Effector memory CD8-positive, alpha-beta T cell (primary cell): ENCODE measurements at regions not wholly inside any gene's neighbourhood (a gene's known extent, or its start where the extent isn't known, plus 50 kb on each side); places are given as distances from the start of the nearest gene placed in this dataset.

ENCODE experiments used
- ATAC-seq: fragments of 150-1000 bp; cut with Tn5 transposase; replicated peaks from 2 replicates; pipeline ENCODE4 v1.10.0; 2021; ENCODE audit warnings: mild to moderate bottlenecking, moderate library complexity
- DNase-seq, 3 experiments: peaks; one replicate each; pipeline ENCODE4 v3.0.0; 2021
- H3K27ac Mint-ChIP-seq, 2 donors: one replicate each; pipeline ENCODE4 v1.8.0; 2022; ENCODE audit warnings: mild to moderate bottlenecking in 2 of 2, mixed read lengths in 2 of 2, moderate library complexity in 2 of 2
- H3K27me3 Mint-ChIP-seq, 2 donors: one replicate each; pipeline ENCODE4 v1.8.0; 2022; ENCODE audit warnings: mixed read lengths in 2 of 2
- H3K36me3 Mint-ChIP-seq: one replicate; pipeline ENCODE4 v1.8.0; 2022; ENCODE audit warnings: mild to moderate bottlenecking, moderate library complexity, mixed read lengths; ENCODE audit not compliant: insufficient read depth
- H3K4me1 Mint-ChIP-seq, 2 donors: one replicate each; pipeline ENCODE4 v1.8.0; 2022; ENCODE audit warnings: low read depth in 2 of 2, mixed read lengths in 2 of 2
- H3K4me3 Mint-ChIP-seq, 2 donors: one replicate each; pipeline ENCODE4 v1.8.0; 2022; ENCODE audit warnings: mild to moderate bottlenecking in 2 of 2, mixed read lengths in 2 of 2, moderate library complexity in 2 of 2
- H3K9me3 Mint-ChIP-seq, 2 donors: one replicate each; pipeline ENCODE4 v1.8.0; 2022; ENCODE audit warnings: mixed read lengths in 2 of 2

DNA sequence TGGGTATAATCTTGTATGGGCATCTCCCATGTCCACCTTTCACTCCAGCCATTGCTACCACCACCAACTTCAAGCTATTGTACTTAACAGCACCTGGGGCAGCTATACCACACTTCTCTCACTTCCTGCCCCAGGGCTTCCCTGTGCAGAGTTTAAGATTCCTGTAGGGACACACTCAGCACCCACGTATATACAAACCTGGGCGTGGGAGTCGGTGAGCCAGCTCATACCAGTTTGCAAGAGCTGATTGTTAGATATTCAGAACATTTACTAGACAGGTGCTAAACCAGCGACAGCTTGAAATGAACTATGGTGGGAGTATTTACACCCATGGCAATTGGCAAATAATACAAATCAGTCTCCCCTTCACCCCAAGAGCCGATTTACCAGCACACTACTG is 114.8 kb upstream of the CSF3R start:
- Mint-ChIP-seq H3K27ac (no peak overlapping the region), H3K36me3 (no peaks in the 10 kb centered on the region), H3K9me3 (no peaks in the 10 kb centered on the region), H3K4me1 (peaks cover 0 to 2% of the 10 kb centered on the region in 2 donors), H3K4me3 (no peak overlapping the region), H3K27me3 (peaks cover 27 to 61% of the 10 kb centered on the region in 2 donors)
- ATAC-seq, result no peak
- no peak for DNase-seq

DNA sequence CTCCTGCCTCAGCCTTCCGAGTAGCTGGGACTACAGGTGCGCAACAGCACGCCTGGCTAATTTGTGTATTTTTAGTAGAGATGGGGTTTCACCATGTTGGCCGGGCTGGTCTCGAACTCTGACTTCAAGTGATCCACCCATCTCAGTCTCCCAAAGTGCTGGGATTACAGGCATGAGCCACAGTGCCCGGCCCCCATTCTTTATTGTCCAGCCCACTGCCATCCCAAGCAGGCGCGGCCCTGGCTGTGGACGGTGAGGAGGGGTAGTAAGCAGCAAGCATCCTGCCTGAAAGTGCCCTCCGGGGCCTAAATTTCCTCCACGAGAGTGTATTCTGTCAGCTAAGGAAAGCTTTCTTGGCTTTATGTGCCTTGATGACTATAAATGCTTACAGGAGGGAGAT is 113.2 kb upstream of the CSF3R start:
- Mint-ChIP-seq H3K27me3 (peaks cover 23 to 72% of the 10 kb centered on the region in 2 donors), H3K4me1 (peaks cover 4 to 5% of the 10 kb centered on the region in 2 donors), H3K27ac (no peak overlapping the region), H3K36me3 (no peaks in the 10 kb centered on the region), H3K4me3 (no peak overlapping the region), H3K9me3 (no peaks in the 10 kb centered on the region)
- ATAC-seq (no peak), DNase-seq (no peak)

- no peak overlapping the region for H3K27ac Mint-ChIP-seq
- no peaks in the 10 kb centered on the region for H3K9me3 Mint-ChIP-seq
- no peak overlapping the region for H3K4me3 Mint-ChIP-seq
These were observed 112.6 kb upstream of the CSF3R start for GRCh38 chr1:36595349-36595748.

DNA sequence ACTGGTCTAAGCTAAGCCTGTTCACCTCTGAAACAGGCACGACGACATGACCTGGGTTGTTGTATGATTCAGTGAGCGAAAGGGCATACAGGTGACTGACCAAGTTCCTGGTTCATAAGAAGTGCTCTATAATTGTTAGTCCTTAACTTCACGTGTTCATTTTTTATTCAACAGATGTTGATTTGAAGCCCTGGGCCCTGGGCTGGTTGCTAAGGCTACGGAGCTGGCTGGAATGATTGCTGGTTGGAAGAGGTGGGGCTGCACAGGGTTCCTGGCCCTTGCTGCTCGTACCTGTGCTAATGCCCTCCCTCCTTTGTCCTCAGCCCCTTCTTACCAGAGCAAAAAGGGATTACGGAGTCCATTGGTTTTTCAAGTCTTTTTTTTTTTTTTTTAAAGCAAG is 111.3 kb upstream of the CSF3R start:
- Mint-ChIP-seq H3K36me3 (no peaks in the 10 kb centered on the region), H3K27ac (no peak overlapping the region), H3K4me1 (peaks cover 3 to 5% of the 10 kb centered on the region in 2 donors), H3K4me3 (no peak overlapping the region), H3K9me3 (no peaks in the 10 kb centered on the region), H3K27me3 (peaks cover 33 to 91% of the 10 kb centered on the region in 2 donors)
- ATAC-seq (no peak), DNase-seq (no peak)

More at GRCh38 chr1:36595349-36595748, 112.6 kb upstream of the CSF3R start:
- peaks cover 5% of the 10 kb centered on the region in 2 donors for H3K4me1 Mint-ChIP-seq
- no peak for DNase-seq
- no peak for ATAC-seq
- H3K36me3 Mint-ChIP-seq, result no peaks in the 10 kb centered on the region
- H3K27me3 Mint-ChIP-seq, result peaks cover 28 to 78% of the 10 kb centered on the region in 2 donors

DNA sequence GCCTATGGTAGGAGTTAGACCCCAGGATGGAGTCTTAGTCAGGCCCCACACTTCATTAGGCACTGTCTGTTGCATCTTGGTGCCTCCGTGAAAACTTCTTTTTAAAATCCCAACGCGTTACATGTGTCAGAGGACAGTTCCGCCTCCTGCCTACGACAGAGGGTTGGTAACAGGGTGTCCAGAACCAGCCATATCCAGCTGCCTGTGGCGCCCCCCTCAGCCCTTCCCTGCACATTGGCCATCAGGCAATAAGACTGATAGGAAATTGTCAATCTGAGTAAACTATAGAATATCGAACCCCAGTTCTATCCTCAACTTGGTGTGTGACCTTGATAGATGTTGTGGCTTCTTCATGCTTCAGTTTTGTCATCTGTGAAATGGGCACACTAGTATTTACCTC is 108.6 kb upstream of the CSF3R start:
- H3K4me1 Mint-ChIP-seq, result peaks cover 5 to 7% of the 10 kb centered on the region in 2 donors
- H3K36me3 Mint-ChIP-seq, result no peaks in the 10 kb centered on the region
- no peak for DNase-seq
- ATAC-seq, result no peak
- H3K27me3 Mint-ChIP-seq, result peaks cover 44 to 94% of the 10 kb centered on the region in 2 donors
- H3K4me3 Mint-ChIP-seq, result no peak overlapping the region
- H3K9me3 Mint-ChIP-seq, result no peaks in the 10 kb centered on the region
- peak overlapping the region in 1 of 2 donors; percentile 21 for H3K27ac Mint-ChIP-seq

DNA sequence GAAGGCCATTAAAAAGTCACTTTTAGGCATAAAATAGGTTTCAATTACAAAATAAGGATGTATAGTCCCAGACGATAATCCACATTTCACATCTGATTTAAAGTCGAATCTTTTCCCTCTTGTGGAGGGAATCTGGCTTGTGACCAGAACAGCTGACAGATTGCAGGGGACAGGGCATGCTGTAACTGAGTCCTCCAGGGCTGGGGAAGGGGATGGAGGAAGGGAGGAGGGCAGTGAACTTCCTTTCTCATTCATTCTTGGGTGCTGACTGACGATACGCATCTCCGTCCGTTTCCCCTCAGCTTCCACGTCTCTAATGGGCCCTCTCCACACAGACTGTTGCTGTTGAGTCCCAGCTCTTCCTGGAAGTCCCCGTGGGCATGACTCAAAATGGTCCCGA is 108.1 kb upstream of the CSF3R start:
- no peak for DNase-seq
- H3K4me3 Mint-ChIP-seq, result no peak overlapping the region
- H3K4me1 Mint-ChIP-seq, result peaks cover 5 to 7% of the 10 kb centered on the region in 2 donors
- H3K27me3 Mint-ChIP-seq, result peaks cover 49 to 94% of the 10 kb centered on the region in 2 donors
- ATAC-seq, result no peak
- H3K36me3 Mint-ChIP-seq, result no peaks in the 10 kb centered on the region
- H3K27ac Mint-ChIP-seq, result peak overlapping the region in 1 of 2 donors; percentile 21
- H3K9me3 Mint-ChIP-seq, result no peaks in the 10 kb centered on the region

- DNase-seq (no peak), ATAC-seq (no peak)
- Mint-ChIP-seq H3K36me3 (no peaks in the 10 kb centered on the region), H3K4me3 (no peak overlapping the region), H3K27ac (no peak overlapping the region), H3K9me3 (no peaks in the 10 kb centered on the region), H3K4me1 (peaks cover 5 to 7% of the 10 kb centered on the region in 2 donors), H3K27me3 (peaks cover 52 to 94% of the 10 kb centered on the region in 2 donors)
These were observed 107.6 kb upstream of the CSF3R start for GRCh38 chr1:36590264-36590663.

- peaks cover 5 to 7% of the 10 kb centered on the region in 2 donors for H3K4me1 Mint-ChIP-seq
- no peak overlapping the region for H3K4me3 Mint-ChIP-seq
- H3K9me3 Mint-ChIP-seq, result no peaks in the 10 kb centered on the region
- DNase-seq, result no peak
- no peak overlapping the region for H3K27ac Mint-ChIP-seq
- H3K36me3 Mint-ChIP-seq, result no peaks in the 10 kb centered on the region
- no peak for ATAC-seq
- peaks cover 58 to 94% of the 10 kb centered on the region in 2 donors for H3K27me3 Mint-ChIP-seq
These were observed 106.3 kb upstream of the CSF3R start for GRCh38 chr1:36588972-36589371.

DNA sequence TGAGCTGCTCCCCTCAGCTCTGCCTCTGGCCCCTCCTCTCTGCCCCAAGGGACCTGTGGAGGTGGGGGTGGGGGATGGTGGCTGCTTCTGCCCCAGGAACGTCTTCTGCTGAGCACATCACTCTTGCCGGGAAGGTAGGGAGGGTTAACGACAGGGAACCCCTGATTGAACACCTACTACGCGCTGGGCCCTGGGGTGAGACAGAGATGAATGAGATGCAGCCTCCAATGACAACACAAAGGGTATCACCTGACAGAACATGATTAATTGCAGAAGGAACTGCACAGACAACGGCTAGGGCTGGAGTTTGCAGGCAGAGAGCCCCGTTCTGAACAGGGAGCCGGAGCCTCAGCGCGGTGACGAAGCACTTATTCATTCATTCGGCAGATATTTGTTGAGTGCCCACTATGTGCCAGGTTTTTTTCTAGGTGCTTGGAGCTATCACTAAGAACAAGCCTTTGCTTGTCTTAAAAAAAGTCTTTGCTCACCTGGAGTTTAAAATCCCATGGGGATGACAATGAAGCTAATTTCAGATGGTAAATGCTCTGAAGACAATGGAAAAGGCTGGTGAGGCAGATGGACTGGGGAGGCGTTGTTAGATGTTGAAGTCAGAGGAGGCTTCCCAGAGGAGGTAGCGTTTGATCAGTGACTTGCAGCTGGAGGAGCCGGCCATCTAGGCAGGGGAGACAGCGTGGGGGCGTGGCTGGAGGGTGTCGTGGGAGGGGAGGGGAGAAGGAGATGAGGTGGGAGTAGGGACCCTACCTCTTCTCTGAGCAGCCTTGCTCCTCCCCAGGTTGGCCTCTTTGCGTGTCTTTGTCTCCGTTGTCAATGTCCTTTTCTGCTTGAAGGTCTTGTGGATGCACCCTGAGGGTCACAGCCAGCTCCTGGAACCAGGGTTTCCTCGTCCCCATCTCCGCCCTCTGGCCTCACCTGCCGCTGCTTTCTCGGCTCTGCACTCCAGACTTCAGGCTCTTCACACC is 103.1 kb upstream of the CSF3R start:
- H3K4me3 Mint-ChIP-seq, result no peak overlapping the region
- peaks cover 0 to 4% of the 10 kb centered on the region in 2 donors for H3K4me1 Mint-ChIP-seq
- H3K36me3 Mint-ChIP-seq, result no peaks in the 10 kb centered on the region
- peaks cover 52 to 77% of the 10 kb centered on the region in 2 donors for H3K27me3 Mint-ChIP-seq
- H3K9me3 Mint-ChIP-seq, result no peaks in the 10 kb centered on the region
- DNase-seq, result no peak
- ATAC-seq, result no peak
- no peak overlapping the region for H3K27ac Mint-ChIP-seq

DNA sequence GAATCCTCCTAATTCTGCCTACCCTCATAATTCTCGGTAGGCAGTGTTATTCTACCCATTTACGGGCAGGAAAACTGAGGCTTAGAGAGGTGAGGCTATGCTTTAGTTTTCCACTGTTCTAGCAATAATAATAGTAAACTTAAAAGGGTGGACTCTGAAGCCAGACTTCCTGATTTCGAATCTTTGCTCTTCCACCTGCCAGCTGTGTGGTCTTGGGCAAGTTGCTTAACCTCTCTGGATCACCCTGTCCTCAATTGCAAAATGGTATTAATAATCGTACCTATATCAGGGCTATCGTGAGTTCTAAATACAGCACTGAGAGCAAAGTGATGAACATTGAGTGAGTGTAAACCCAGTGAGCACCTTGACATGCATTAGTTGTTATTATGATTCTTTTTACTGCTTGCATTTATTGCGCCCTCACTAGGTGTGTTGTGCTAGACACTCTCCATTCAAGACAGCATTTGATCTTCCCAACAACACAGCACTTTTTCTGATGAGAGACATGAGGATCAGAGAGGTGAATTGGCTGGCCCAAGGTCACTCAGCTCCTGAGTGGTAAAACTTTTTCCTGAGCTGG is 102.3 kb upstream of the CSF3R start:
- H3K27me3 Mint-ChIP-seq, result peaks cover 48 to 68% of the 10 kb centered on the region in 2 donors
- ATAC-seq (no peak), DNase-seq (no peak)
- H3K4me1 Mint-ChIP-seq, result peaks cover 0 to 4% of the 10 kb centered on the region in 2 donors
- no peaks in the 10 kb centered on the region for H3K36me3 Mint-ChIP-seq
- H3K27ac Mint-ChIP-seq, result no peak overlapping the region
- no peaks in the 10 kb centered on the region for H3K9me3 Mint-ChIP-seq
- H3K4me3 Mint-ChIP-seq, result no peak overlapping the region

DNA sequence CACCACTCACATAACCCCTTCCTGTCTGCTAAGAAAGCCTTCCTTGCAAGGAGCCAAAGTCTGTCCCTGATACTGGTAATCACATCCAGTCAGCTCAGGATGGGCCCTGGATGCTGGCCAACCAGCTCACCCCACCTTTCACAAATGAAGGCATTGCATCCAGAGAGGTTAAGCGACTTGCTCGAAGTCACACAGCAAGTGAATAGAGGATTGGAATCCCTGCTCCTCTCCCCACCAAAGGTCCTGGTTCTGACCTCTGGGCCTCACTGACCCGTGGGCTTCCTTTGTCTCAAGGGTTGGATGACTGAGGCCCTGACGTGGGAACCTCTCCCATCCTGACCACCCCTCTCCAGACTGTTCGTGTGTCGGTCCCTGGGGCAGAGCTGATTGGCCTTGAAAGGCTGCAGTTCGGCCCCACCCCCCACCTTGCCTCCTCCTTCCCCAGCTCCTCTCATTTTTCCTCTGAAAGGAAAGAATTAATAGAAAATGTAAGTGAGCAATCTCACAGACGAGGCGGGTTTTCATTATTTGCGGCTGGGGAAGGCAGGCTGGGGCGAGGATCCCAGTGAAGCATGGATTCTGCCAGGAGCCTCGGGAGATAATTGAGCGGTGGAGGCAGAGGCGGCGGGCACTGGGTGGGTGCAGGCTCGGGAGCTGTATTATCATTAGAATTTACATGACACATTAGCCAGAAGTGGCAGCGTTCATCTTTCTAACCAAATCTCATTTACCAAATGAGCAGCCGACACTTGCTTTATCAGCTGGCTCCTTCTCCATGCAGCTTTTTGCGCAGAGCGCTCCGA is 101.5 kb upstream of the CSF3R start:
- Mint-ChIP-seq H3K27ac (peak overlapping the region in 1 of 2 donors; percentile 52), H3K27me3 (peaks cover 48 to 60% of the 10 kb centered on the region in 2 donors), H3K9me3 (no peaks in the 10 kb centered on the region), H3K36me3 (no peaks in the 10 kb centered on the region), H3K4me3 (no peak overlapping the region), H3K4me1 (peaks cover 0 to 4% of the 10 kb centered on the region in 2 donors)
- DNase-seq, result no peak
- ATAC-seq, result no peak

DNA sequence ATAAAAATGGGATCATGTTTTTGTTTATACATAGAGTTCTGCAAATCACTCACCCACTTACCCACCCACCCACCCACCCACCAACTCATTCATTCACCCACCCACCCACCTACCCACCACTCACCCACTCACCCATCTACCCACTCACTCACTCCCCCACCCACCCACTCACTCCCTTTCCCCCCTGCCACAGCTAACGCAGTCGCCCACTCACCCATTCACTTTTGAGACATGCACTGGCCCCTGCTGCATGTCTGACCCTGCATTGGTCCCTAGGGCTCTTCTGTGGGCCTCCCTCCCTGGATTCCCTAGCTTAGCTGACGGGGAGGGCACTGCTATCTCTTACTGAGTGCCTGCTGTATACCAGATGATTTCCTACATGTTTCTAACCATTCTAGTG is 100.4 kb upstream of the CSF3R start:
- peaks cover 0 to 3% of the 10 kb centered on the region in 2 donors for H3K4me1 Mint-ChIP-seq
- ATAC-seq (no peak), DNase-seq (no peak)
- no peak overlapping the region for H3K4me3 Mint-ChIP-seq
- H3K9me3 Mint-ChIP-seq, result no peaks in the 10 kb centered on the region
- peaks cover 44 to 49% of the 10 kb centered on the region in 2 donors for H3K27me3 Mint-ChIP-seq
- H3K36me3 Mint-ChIP-seq, result no peaks in the 10 kb centered on the region
- H3K27ac Mint-ChIP-seq, result peak overlapping the region; percentile 33 to 71

DNA sequence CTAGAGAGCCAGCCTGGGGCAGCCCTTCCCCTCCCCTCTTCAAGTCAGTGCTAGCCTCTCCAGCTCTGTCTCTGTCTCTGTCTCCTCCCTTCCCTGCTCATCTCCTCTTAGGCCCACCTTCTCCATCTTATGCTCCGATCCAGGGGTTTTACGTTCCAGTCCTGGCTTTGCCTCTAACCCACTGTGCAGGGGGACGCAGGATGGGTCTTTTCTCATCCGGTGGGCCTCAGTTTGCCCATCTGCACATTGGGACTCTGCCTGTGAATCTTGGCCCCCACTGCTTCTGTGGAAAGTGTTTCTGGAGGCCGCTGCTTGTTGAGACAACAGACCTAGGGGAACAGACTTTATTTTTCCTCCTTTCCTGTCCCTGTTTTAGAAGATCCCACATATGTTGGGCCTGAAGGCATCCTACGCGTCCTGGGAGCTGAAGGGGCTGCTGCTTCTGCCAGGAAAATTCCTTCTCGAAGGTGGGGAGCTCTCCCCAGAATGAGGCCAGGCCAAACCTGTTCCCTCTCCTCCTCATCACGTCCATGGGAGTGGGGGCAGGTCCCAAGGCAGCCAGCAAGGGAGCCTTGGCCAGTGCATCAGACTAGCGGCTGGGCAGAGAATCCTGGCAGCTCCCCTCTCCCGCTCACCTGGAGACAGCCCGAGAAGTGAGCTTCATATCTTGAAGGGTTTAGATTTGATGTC is 99.5 kb upstream of the CSF3R start:
- DNase-seq (no peak), ATAC-seq (no peak)
- H3K27me3 Mint-ChIP-seq, result peaks cover 36 to 41% of the 10 kb centered on the region in 2 donors
- H3K4me3 Mint-ChIP-seq, result no peak overlapping the region
- H3K4me1 Mint-ChIP-seq, result no peaks in the 10 kb centered on the region
- H3K9me3 Mint-ChIP-seq, result no peaks in the 10 kb centered on the region
- H3K27ac Mint-ChIP-seq, result no peak overlapping the region
- no peaks in the 10 kb centered on the region for H3K36me3 Mint-ChIP-seq
